ENCODE measurements at regions not wholly inside any gene's neighbourhood (a gene's known extent, or its start where the extent isn't known, plus 50 kb on each side); places are given as distances from the start of the nearest gene placed in this dataset.

DNA sequence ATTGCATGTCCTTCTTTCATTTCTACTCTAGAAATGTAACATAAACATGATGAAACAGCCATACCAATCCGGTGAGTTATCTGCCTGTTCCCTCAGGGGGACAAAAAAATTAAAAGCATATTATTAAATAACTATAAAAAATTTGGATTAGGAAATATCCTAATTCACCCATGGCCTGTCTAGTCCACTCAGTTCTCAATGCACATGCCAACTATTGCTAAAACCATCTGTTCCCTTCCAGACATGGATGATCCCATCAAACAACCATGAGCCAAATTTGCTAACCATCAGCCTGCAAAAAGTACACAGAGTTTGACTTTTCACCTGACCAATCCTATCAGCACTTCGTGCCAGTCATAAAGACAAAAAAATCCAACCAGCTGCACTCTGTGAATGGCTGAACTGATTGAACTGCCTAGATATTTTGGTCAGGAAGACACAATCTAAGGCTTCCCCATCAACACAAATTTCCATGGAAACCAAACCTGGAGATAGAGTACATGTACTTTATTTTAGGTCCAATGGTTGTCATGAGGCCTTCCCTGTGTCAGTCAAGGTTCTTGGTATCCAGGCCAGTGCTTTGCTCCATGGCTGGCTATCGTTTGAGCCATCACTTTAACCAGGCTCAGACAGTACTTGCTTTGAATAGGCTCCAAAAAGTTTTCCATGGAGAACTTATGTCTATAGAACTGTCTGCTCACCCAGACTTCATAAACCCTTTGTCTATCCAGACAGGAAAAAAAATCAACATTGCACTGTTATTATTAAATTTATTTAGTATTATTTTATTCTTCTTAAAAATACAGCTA is 570.8 kb downstream of the LTN1 start:
- no TSS peak for BruUV-seq (replicated peaks)
- no peaks in the 10 kb centered on the region for H3K4me1 Mint-ChIP-seq (ENCODE audit: low read depth, unreplicated experiment)
- TF ChIP-seq, protein P1, sequence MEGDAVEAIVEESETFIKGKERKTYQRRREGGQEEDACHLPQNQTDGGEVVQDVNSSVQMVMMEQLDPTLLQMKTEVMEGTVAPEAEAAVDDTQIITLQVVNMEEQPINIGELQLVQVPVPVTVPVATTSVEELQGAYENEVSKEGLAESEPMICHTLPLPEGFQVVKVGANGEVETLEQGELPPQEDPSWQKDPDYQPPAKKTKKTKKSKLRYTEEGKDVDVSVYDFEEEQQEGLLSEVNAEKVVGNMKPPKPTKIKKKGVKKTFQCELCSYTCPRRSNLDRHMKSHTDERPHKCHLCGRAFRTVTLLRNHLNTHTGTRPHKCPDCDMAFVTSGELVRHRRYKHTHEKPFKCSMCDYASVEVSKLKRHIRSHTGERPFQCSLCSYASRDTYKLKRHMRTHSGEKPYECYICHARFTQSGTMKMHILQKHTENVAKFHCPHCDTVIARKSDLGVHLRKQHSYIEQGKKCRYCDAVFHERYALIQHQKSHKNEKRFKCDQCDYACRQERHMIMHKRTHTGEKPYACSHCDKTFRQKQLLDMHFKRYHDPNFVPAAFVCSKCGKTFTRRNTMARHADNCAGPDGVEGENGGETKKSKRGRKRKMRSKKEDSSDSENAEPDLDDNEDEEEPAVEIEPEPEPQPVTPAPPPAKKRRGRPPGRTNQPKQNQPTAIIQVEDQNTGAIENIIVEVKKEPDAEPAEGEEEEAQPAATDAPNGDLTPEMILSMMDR (IDR thresholded peaks at IDR 0.05; ENCODE audit: unreplicated experiment), result no peak
- CTCF ChIA-PET, result no interaction called here
- H3K36me3 Mint-ChIP-seq (ENCODE audit: insufficient read depth, unreplicated experiment), result no peaks in the 10 kb centered on the region
- H3K4me3 Mint-ChIP-seq (ENCODE audit: low read depth, unreplicated experiment), result no peak overlapping the region
- DNase-seq, result no peak
- H3K9me3 Mint-ChIP-seq (ENCODE audit: low read depth, unreplicated experiment), result no peaks in the 10 kb centered on the region
- H3K27ac Mint-ChIP-seq (ENCODE audit: unreplicated experiment), result no peak overlapping the region
- intact Hi-C loops (cut with micrococcal nuclease; ENCODE audit: unreplicated experiment), result no loop called here
- no peaks in the 10 kb centered on the region for H3K27me3 Mint-ChIP-seq (ENCODE audit: unreplicated experiment)

DNA sequence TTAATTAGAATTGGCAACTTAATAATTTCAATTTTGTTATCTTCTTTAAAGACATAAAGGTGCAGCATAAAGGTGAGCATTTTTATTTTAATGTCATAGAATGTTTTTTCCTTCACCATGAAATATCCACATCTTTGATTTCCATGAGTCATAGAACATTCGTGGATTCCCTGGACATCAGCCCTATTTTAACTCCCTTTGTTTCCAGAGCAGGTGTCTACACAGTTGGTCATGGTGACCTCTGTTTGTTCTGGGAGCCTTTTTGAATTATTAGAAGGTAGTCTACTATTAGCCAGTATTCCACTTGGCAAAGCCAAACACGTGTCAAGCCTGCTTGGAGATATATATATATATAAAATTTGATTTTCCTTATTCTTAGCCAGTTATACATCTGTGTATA is 572.9 kb downstream of the LTN1 start:
- TF ChIP-seq, protein P1 (IDR thresholded peaks at IDR 0.05; ENCODE audit: unreplicated experiment), result no peak
- no TSS peak for BruUV-seq (replicated peaks)
- CTCF ChIA-PET, result no interaction called here
- Mint-ChIP-seq H3K4me3 (ENCODE audit: low read depth, unreplicated experiment) (no peak overlapping the region), H3K27ac (ENCODE audit: unreplicated experiment) (no peak overlapping the region), H3K27me3 (ENCODE audit: unreplicated experiment) (no peaks in the 10 kb centered on the region), H3K9me3 (ENCODE audit: low read depth, unreplicated experiment) (peaks cover 2% of the 10 kb centered on the region), H3K4me1 (ENCODE audit: low read depth, unreplicated experiment) (no peaks in the 10 kb centered on the region), H3K36me3 (ENCODE audit: insufficient read depth, unreplicated experiment) (no peaks in the 10 kb centered on the region)
- no peak for DNase-seq
- intact Hi-C loops (cut with micrococcal nuclease; ENCODE audit: unreplicated experiment), result no loop called here

DNA sequence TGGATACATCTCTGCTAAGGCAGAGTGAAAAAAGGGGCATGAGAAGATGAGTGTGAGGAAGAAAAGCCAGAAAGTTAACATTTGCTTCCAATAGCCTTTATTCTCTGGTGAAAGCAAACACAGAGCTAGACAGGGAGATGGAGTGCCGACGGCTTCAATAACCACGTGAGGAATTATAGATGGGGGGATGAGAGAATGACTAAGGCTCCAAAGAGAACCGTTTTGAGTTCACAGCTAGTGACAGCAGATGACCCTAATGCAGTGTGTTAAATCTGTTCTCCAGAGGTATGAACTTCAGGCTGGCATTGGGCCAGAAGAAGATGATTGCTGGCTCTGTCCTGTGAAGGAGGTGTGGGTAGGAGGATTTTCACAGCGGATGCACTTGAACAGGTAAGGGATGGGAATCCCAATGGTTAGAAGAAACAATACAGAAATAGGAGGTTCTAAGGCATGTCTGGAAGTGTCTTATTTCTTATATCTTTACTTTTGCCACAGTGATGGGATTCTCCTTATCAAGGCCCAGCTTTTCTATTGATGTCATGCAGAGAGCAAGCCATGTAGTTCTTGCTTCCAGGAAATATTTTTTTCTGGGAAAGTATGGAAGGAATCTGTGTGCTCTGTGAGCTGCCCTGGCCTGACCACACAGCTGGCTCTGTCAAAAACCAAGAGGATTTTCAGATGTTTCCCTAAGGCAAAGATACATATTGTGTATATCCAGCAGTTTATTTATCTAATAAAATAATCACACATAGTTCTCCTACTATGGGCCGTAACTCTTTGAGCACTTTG is 573.8 kb downstream of the LTN1 start:
- Mint-ChIP-seq H3K27ac (ENCODE audit: unreplicated experiment) (no peak overlapping the region), H3K36me3 (ENCODE audit: insufficient read depth, unreplicated experiment) (no peaks in the 10 kb centered on the region), H3K27me3 (ENCODE audit: unreplicated experiment) (no peaks in the 10 kb centered on the region), H3K9me3 (ENCODE audit: low read depth, unreplicated experiment) (peaks cover 2% of the 10 kb centered on the region), H3K4me1 (ENCODE audit: low read depth, unreplicated experiment) (no peaks in the 10 kb centered on the region), H3K4me3 (ENCODE audit: low read depth, unreplicated experiment) (no peak overlapping the region)
- intact Hi-C loops (cut with micrococcal nuclease; ENCODE audit: unreplicated experiment), result no loop called here
- TF ChIP-seq, protein P1 (IDR thresholded peaks at IDR 0.05; ENCODE audit: unreplicated experiment), result no peak
- CTCF ChIA-PET, result no interaction called here
- no peak for DNase-seq
- BruUV-seq (replicated peaks), result no TSS peak

DNA sequence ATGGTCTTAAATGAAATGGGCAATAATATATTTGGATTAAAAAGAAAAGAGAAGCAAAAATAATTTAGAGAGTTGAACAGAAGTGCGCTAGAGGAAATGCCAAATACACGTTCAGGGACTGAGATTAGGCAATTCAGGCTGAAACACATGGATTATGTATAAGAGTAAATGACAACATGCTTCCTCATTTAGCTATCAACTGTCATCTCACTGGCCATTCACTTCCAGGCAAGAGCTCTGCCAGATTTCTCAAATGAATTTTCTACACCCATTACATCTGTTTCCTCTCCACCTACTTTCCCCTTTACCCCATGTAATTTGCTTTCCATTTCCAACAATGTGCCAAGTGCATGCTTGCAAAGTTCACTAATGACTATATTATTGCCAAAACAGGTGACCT is 582.4 kb downstream of the LTN1 start:
- H3K9me3 Mint-ChIP-seq (ENCODE audit: low read depth, unreplicated experiment), result peaks cover 5% of the 10 kb centered on the region
- BruUV-seq (replicated peaks), result no TSS peak
- no peak overlapping the region for H3K4me3 Mint-ChIP-seq (ENCODE audit: low read depth, unreplicated experiment)
- H3K4me1 Mint-ChIP-seq (ENCODE audit: low read depth, unreplicated experiment), result no peaks in the 10 kb centered on the region
- intact Hi-C loops (cut with micrococcal nuclease; ENCODE audit: unreplicated experiment), result no loop called here
- DNase-seq, result no peak
- H3K27me3 Mint-ChIP-seq (ENCODE audit: unreplicated experiment), result no peaks in the 10 kb centered on the region
- TF ChIP-seq, protein P1 (IDR thresholded peaks at IDR 0.05; ENCODE audit: unreplicated experiment), result no peak
- CTCF ChIA-PET, result no interaction called here
- H3K36me3 Mint-ChIP-seq (ENCODE audit: insufficient read depth, unreplicated experiment), result no peaks in the 10 kb centered on the region
- H3K27ac Mint-ChIP-seq (ENCODE audit: unreplicated experiment), result no peak overlapping the region
